DMS53 treated with DMSO at 0.1 percent for 48 hours (cell line): ENCODE measurements at regions not wholly inside any gene's neighbourhood (a gene's known extent, or its start where the extent isn't known, plus 50 kb on each side); places are given as distances from the start of the nearest gene placed in this dataset.

ENCODE experiments used
- DNase-seq: peaks from one replicate; lab custom pipeline; 2025; ENCODE audit not compliant: unreplicated experiment; lab: John Stamatoyannopoulos, UW

DNA sequence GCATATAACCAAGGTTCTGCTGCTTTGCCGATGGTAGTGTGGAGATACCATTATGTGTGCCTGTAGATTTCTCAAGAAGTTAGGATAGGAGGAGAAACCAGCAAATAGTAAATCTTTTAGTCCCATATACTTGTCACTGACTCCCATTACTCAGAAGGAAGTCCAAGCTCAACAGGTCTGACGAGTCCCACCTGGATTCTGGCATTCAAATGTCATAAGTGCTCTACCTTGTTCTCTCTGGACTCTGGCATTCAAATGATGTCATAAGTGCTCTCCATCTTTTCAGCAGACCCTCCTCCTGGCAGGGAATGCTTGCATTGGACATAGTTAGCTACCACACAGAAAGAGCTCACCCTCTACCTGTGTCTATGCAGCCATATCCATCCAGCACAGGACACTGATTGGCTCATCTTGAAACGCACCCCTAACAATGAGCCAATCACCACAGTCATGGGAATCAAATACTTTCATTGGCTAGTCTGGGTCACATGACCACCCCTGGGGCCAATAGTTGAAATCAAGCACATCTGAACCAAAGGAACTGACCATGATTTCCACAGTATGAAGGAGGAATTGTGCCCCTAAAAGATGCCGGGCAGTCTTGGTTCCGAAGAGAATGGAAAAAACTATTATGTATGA, 205.0 kb upstream of the ADAMTS9 start:
- DNase-seq, result no peak

DNA sequence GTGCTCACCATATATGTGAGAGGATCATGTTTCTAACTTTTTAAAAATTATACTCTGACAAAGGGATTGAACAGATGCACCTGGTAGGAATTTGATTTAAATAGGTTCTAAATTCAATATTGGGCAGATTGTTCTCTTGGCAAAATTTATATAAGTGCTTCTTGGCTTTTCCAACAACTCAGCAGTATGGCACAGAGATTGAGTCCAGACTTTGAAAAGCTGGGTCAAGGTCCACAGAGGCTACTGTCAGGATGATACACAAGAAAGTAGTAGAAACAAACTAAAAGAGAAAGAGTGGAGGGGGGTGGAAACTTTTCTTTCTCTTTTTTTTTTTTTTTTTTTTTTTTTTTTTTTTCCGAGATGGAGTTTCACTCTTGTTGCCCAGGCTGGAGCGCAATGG, 203.2 kb upstream of the ADAMTS9 start:
- DNase-seq, result no peak

DNA sequence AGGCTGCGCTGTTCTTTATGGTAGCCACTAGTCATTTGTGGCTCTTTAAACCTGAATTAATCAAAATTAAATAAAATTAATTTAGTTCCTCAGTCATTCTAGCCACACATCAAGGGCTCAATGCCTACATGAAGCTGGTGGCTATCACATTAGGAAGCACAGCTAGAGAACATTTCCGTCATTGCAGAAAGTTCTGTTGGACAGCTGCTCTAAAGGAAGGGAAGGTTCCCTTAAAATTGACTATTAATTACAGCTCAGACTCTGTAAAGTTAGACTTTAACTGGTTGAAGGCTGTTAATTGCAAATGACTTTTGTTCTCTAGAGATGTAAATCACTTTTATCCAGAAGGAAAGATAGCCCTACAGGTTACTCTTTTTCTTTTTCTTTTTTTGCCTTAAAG, 202.7 kb upstream of the ADAMTS9 start:
- no peak for DNase-seq

DNA sequence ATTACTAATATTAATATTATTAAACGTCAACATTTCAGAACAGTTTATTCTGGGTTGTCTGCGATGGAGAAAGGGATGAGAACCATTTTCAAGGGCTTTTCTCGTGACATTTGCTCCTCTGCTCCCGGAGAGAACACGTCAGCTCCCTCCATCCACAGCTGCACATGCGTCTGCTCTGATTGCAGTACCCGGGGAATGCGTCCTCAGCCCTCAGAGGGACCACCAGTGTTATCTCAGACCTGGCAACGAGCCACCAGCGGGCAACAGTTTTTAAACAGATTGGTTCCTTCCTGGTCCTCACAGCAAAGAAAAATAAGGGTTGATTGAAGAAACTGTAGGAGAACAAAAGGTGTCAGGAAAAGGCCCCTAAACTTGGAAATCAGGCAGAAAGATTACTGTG, 202.2 kb upstream of the ADAMTS9 start:
- DNase-seq, result no peak

DNA sequence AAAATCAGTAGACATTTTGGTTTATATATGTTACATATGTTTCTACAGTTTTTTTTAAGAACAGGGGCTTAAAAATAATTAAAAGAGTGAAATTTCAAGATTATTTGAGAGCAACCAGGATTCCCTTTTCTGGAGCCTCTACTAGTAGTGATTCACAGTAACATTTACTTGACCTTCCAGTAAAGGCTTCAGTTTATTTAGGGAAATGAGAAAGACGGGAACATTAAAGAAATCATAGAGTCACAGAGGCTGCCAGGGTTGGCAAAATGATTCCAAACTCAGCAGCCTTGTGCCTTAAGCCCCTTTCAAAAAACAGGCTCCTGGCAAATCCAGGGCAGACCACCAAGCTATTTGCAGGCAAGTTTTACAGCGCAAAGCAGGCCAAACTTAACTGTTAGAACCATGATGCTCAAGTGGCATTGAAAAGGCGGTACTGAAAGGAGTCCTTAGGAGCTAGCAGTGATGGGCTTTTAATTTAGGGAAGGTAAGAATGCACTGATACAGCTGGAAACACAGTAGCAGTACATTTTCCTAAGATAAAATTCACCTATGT, 201.1 kb upstream of the ADAMTS9 start:
- DNase-seq, result no peak

DNA sequence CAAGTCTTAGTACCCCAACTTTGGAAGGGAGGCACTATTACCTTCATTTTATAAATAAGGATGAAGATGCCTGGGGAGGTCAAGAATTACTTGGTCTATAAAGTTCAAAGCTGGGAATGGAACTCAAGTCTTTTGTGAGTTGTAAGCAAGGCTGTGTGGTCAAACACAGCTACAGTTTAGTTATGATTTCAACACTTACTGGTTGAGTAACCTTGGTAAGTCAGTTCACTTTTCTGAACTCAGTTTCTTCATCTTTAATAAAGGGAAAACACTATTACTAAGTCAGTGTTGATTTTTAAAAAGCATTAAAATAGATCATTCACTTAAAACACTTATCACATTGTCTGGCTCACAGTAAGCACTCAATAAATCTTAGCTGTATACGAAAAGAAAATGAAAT, 200.4 kb upstream of the ADAMTS9 start:
- DNase-seq, result no peak

DNA sequence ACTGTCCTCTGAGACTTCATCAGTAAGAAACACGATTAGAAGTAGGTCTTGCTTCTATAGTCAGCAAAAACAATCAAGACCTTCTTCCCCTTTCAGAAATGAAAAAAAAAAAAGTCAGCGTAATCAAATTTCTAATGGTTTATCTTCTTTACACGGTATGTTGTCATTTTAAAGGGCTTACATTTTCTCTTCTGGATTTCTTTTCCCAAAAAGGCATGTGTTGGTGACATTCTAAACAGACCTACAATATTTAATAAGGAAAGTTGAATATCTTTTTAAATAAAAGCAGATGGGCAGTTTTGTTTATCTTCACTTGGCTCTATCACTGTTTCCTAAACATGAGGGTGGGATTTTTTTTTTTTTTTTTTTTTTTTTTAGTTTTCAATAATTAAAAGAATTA, 197.3 kb upstream of the ADAMTS9 start:
- no peak for DNase-seq

DNA sequence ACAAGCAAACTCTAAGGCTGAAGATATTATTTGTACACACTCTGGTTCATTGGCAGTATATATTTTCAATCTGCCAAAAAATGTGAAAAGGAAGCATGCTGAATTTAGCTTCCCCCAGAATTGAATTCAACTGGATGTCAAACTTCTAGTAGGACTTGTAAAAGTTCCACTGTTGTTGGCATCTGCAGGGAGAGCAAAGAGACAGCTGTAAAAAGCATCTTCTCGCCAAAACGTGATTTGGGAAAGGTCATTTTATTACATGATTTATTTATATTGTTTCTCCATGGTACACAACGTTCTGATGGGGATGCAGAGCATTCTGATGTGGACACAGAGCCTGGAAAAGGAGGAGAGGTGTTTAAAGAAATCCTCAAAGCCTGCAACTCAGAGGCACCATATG, 196.7 kb upstream of the ADAMTS9 start:
- DNase-seq, result no peak

DNA sequence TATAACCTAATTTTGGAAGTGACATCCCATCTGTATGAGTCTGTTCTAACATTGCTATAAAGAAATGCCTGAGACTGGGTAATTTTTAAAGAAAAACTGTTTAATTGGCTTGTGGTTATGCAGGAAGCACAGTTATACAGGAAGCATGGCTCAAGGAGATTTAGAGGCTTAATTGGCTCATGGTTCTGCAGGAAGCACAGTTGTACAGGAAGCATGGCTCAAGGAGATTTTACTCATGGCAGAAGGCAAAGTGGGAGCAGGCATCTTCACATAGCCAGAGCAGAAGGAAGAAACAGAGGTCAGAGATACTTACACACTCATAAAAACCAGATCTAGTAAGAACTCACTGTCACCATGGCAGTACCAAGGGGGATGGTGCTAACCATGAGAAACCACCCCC, 193.1 kb upstream of the ADAMTS9 start:
- no peak for DNase-seq

DNA sequence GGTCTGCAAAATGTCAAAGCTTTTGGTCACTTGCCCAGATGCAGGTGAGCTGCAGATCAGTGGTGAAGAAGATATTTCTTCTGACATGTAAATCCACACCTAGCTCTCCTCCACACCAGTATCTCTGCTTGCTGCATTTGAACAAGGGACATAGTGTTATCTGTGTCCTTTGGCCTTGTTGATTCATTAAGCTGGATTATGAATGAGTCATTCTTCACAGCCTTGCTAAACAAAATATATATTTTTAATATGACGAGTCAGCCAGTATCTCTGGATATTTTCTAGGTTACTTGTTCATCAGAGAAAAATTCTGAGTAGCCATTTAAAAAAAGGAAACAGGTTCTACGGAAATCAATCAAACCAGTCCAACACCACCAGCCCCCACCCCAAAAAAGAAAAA, 190.6 kb upstream of the ADAMTS9 start:
- no peak for DNase-seq

DNA sequence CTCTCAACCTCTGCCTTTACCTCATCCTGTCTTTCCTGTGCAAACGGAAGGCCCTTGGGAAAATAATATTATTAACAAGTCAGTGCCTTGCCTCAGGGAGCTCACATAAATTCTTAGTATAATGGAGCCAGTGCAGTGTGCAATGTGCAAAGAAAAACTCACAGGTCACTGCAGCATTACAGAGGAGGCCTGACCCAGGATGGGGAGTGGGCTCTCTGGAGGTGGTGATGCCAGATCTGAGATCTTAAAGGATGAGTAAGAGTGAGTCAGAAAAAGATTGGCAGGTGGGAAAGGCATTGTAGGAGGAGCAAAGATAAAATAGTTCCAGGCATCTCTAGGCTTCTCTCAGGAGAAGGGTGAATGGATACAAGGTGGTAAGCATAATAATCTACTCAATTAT, 185.6 kb upstream of the ADAMTS9 start:
- DNase-seq, result no peak

DNA sequence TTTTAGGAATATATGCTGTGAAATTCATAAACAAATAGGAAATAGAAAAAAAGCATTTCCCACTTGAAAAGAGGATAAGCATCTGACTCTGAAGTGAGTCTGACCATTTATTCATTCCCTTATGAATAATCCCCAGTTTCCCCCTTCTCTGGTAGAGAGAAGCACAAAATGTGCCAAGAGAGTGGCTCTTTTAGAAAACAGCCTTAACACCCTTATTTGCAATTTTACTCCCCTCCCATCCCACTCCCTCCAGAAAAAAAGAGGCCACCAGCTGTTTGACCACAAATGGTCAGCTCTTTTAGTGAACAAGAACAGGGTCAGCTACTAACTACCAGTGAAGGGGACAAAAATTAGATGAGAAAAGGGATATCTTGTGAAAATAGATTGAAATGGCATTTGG, 184.5 kb upstream of the ADAMTS9 start:
- DNase-seq, result no peak

DNA sequence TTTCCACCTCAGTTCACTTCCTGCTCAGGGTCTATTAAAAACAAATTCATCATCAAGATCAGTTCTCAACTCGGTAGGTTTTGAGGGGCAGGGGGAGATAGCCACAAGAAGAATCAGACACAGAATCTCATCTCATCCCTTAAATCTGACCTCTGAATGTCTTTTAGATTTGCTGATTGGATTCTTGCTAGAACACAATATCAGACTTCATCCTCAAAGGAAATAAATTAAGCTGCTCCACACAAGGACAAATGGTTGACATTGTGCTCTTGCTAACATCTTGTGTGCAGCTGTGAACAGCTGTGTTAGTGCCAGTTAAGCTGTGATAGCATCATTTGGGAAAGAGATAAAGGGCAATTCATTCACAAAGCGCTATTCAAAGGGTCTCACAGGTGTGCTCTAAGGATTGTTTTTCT, 184.0 kb upstream of the ADAMTS9 start:
- DNase-seq, result no peak

DNA sequence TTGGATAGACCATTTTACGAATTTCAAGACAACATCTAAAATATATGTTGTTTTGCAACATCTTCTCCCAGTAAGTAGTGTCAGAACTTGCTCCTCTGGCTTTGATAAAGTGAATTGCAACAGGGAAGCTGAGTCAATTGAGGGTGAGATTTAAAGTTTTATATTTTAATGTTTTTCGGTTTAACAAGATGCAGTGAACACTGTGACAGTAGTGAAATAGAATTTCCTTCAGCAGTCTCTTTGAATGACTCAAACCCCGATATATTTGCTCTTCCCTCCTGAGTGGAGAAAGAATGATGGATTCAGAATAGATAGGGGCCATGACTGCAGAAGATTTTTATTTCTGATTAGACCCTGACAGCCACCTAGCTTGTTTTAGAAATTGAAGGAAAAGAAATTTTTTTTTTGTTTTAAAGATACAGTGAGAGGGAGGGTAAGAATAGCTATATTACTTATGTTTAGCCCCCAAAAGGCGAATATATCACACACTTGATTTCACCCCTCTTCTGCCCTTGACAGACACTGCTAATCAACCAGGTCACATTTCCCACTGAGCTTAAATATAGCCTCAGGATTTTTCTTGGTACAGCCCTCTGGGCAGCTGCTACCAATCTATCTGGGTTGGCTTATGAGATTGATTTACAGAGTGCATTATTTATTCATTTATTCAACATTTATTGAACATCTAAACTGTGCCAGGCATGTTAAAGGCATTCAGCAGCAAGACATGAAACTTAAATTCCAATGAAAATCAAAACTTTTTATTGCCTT, 183.3 kb upstream of the ADAMTS9 start:
- no peak for DNase-seq

DNA sequence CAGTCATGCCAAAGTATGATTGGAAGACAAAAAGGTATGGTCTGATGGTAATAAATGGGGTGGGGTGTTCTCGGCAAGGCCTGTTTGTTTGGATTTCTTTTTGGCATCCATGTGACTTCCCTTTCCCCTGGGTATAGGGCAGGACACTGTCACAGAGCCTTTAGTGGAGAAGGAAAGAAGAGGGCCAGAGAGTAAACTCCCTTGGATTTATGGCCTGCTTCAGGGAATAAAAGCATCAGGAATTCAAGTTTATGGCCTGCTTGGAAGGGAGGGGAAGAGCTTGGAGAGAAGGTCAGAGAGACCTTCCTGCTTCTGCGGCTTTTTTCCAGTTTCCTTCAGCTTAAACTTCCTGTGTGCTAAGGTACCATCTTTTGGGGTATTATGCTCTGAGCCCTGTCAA, 179.4 kb upstream of the ADAMTS9 start:
- DNase-seq, result no peak

DNA sequence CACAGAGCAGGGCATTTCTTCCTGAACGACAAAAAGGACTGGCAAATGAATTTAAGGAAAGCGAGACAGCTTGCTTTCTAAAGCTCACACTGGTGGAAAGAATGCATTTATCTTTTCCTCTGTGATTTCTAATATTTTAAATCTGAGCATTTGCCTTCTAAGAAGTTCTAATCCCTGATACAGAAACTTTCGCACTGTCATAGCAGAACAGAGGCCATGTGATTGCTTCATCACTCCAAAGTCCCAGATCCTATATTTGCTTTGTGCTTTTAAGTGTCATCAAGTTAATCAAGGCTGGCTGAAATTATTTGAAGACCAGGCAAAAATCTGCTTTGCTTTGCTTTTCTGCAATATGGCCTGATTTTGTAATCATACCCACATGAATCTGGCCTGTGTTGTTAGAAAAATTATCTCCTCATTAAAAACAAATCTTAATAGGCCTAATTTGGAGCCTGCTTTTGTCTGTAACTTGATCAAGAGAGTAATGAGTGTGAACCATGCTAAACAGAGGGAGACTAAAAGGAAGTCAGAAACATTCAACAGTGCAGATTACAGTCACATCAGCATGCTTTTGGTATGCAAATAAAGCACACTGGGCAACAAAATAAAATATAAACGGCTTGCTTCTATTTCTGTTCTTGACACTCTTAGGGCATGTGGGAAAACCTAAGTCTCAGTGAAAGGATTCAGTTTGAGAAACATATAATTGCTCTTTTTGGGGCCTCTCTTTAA, 178.2 kb upstream of the ADAMTS9 start:
- no peak for DNase-seq

DNA sequence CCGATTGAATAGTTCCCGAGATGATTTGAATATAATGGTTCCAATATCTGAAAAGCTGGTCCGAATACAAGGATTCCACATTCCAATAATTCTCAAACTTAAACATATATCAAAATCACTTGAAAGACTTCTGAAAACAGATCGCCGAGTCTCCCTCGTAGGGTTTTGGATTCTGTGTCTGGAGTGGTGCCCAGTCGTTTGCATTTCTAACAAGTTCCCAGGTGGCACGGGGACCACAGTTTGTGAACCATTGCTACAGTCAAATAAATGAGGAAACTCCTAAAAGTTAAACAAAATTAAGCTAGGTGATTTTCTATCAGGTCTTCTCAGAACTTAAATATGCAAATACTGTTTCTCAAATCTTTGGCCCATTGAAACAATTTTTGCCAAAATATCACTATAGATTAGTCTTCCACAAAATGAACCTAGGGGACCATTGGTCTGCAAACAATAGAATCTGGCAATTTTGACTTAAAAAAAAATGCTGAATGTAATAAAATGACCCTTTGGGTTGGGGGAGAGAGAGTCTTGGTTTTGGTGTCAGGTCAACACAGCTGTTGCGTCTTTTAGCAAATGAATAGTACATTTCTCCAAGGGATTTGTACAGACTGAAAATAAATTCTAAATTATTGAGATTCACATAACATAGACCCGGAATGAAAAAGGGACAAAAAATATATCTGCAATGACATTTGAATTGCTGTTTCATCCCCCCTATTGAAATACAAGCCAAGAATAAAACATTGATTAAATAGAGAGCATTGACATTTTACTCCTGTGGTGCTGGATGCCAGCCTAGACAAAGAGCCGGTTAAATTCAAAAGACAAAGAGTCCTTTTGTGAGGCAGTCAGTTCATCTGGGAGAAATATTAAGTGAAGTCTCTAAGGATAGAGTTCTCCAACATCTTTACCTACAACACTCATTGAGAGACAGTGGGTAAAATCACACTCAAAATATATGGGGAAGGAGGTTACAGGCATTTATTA, 175.7 kb upstream of the ADAMTS9 start:
- DNase-seq, result no peak

DNA sequence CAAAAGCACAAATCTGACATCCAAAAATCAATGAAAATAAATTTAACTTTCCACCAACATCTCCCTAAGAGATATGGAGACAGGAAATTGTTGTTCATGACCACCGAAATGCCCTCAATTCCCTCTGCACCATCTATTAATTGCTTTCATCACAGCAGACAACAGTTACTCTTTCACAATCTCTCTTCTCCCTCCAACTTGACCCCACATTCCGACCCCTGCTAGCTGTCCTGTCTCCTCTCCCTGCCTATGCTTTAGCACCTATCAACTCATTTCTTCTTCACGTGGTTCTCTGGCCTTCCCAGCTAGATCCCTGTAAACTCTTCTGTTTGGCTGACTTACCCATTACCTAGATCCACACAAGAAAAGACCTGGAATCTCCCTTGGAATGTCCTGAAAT, 173.9 kb upstream of the ADAMTS9 start:
- DNase-seq, result no peak

DNA sequence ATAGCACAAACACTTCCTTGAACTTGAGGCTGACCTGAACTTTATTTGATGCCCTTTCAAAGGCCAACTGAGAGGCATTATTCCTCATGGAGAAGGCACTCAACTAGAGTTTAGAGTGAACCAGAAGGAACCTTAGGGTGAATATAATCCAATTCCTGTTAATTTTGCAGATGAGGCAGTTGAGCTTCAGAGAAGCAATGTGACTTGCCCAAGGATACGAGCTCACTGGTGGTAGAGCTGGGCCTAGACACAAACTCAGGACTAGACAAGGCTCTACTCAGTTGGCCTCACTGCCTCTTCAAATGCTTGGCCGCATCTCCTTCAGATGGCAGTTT, 172.7 kb upstream of the ADAMTS9 start:
- no peak for DNase-seq

DNA sequence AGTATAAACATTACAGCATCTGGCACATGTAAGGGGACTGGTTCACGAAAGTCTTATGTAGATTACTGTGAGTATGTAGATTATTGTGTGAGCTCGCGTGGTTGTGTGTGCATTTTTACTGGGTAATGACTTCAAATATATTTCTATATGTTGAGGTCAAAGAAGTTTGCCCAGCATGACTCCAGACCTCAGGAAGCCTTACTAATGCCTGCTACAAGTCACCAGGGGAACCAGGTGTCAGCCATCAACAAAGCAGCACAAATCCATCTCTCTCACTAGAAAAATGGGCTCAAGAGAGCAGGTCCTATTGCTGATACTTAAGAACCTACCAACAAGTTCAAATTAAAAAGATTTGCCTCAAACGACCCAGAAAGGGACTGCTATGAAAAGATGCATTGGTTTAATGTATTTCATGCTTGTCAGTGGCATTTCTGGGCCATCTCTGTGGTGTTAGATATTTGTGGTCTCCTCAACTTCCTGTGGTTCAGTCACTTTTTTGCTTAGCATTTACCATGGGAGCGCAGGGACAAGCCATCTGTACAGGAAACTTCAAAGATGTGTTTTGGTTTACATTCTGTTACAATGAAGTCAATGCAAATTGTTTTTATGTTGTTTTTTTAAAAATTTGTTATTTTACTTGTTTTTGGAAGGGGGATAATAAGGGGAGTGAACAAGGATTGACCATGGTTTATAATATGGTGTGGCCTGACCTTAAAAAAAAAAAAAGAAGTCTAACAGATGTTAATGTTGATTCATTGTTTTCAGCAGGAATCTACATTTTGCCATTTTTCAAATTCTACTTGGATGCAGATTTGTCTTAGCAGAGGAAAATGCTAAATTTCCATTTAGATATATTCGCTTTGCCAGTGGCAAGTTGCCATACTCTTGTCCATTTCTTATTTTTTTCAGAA, 172.1 kb upstream of the ADAMTS9 start:
- DNase-seq, result no peak
